ENCODE measurements at regions not wholly inside any gene's neighbourhood (a gene's known extent, or its start where the extent isn't known, plus 50 kb on each side); places are given as distances from the start of the nearest gene placed in this dataset.

DNA sequence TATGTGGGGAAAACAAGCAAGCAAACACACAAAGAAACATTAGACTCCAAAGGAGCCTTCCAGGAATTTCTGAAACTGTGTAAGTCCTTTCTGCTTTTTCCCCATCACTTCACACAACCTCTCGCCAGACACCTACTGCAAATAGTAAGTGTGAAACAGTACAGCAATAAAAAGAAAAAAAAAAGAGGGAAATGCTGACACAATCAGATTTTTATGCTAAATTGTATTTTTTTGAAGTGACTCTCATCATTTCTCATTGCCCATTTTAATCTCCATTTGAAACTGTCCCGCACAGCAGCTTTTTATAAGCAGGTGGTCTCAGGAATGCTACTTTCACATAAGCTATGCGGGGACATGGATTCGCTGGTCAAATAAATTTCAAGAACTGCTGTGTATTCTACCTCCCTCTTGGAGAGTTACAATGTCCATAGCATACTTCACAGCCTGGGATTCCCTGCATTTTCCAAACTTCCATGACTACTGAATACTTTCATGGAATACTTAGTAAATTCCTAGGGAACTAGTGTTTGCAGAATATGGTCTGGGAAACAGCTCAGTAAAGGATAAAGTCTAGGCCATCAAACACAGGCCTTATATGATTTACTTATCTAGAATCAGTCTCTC lies 139.9 kb upstream of the TSHZ2 start:
- no peaks in the 10 kb centered on the region for H3K4me1 ChIP-seq (ENCODE audit: control insufficient read depth, insufficient read depth, low read length)
- intact Hi-C loops (cut with micrococcal nuclease; ENCODE audit: unreplicated experiment) (no loop called here), in situ Hi-C loops (cut with MboI) (no loop called here)
- RAD21 ChIA-PET (ENCODE audit: unreplicated experiment): no interaction called here
- H3K9ac ChIP-seq (ENCODE audit: control insufficient read depth, insufficient read depth, low read length): no peak overlapping the region
- H3K79me2 ChIP-seq (ENCODE audit: control insufficient read depth, insufficient read depth, low read length): no peaks in the 10 kb centered on the region
- H3K9me3 ChIP-seq (replicated peaks; ENCODE audit: control insufficient read depth, insufficient read depth, low read length): no peaks in the 10 kb centered on the region
- TF ChIP-seq MEF2A (IDR thresholded peaks at IDR 0.05; ENCODE audit: insufficient read depth, low read depth, low read length): no peak
- TF ChIP-seq, protein P1, sequence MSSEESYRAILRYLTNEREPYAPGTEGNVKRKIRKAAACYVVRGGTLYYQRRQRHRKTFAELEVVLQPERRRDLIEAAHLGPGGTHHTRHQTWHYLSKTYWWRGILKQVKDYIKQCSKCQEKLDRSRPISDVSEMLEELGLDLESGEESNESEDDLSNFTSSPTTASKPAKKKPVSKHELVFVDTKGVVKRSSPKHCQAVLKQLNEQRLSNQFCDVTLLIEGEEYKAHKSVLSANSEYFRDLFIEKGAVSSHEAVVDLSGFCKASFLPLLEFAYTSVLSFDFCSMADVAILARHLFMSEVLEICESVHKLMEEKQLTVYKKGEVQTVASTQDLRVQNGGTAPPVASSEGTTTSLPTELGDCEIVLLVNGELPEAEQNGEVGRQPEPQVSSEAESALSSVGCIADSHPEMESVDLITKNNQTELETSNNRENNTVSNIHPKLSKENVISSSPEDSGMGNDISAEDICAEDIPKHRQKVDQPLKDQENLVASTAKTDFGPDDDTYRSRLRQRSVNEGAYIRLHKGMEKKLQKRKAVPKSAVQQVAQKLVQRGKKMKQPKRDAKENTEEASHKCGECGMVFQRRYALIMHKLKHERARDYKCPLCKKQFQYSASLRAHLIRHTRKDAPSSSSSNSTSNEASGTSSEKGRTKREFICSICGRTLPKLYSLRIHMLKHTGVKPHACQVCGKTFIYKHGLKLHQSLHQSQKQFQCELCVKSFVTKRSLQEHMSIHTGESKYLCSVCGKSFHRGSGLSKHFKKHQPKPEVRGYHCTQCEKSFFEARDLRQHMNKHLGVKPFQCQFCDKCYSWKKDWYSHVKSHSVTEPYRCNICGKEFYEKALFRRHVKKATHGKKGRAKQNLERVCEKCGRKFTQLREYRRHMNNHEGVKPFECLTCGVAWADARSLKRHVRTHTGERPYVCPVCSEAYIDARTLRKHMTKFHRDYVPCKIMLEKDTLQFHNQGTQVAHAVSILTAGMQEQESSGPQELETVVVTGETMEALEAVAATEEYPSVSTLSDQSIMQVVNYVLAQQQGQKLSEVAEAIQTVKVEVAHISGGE (CRISPR knock-in tag; IDR thresholded peaks at IDR 0.05): no peak
- no peak for TF ChIP-seq BHLHE40 (IDR thresholded peaks at IDR 0.05; ENCODE audit: borderline replicate concordance in 1 of 2, low read depth in 2 of 2, low read length in 1 of 2)
- no peak for TF ChIP-seq EGR1 (IDR thresholded peaks at IDR 0.05; ENCODE audit: borderline replicate concordance in 1 of 2, low read depth in 2 of 2, low read length in 2 of 2)
- TF ChIP-seq TCF3 (IDR thresholded peaks at IDR 0.05; ENCODE audit: borderline replicate concordance, insufficient read depth, low read depth, low read length): no peak
- TF ChIP-seq FOXK2 (IDR thresholded peaks at IDR 0.05): no peak
- no peak for TF ChIP-seq KDM1A (IDR thresholded peaks at IDR 0.05; ENCODE audit: borderline replicate concordance)
- TF ChIP-seq, protein P2, sequence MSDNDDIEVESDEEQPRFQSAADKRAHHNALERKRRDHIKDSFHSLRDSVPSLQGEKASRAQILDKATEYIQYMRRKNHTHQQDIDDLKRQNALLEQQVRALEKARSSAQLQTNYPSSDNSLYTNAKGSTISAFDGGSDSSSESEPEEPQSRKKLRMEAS (IDR thresholded peaks at IDR 0.05; ENCODE audit: low read depth, low read length): no peak
- no peak for TF ChIP-seq WRNIP1 (IDR thresholded peaks at IDR 0.05; ENCODE audit: borderline replicate concordance, low read depth, low read length)
- no peak for TF ChIP-seq ASH2L (IDR thresholded peaks at IDR 0.05; ENCODE audit: borderline replicate concordance, low read depth)
- no peak for TF ChIP-seq SREBF2 (IDR thresholded peaks at IDR 0.05; ENCODE audit: low read length)
- TF ChIP-seq IKZF2 (IDR thresholded peaks at IDR 0.05): no peak
- no peak for TF ChIP-seq SUPT20H (IDR thresholded peaks at IDR 0.05; ENCODE audit: borderline replicate concordance, control insufficient read depth, low read depth, low read length)
- TF ChIP-seq, protein P3, sequence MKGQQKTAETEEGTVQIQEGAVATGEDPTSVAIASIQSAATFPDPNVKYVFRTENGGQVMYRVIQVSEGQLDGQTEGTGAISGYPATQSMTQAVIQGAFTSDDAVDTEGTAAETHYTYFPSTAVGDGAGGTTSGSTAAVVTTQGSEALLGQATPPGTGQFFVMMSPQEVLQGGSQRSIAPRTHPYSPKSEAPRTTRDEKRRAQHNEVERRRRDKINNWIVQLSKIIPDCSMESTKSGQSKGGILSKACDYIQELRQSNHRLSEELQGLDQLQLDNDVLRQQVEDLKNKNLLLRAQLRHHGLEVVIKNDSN (IDR thresholded peaks at IDR 0.05; ENCODE audit: borderline replicate concordance, extremely low read length, insufficient read depth, low read depth, low read length): no peak
- TF ChIP-seq JUND (IDR thresholded peaks at IDR 0.05; ENCODE audit: low read depth, low read length): no peak
- no peak for TF ChIP-seq RAD21 (IDR thresholded peaks at IDR 0.05; ENCODE audit: insufficient read depth, low read depth, low read length)
- TF ChIP-seq ZNF217 (IDR thresholded peaks at IDR 0.05): no peak
- no peak for TF ChIP-seq EZH2 (IDR thresholded peaks at IDR 0.05; ENCODE audit: borderline replicate concordance, control insufficient read depth, low read depth, low read length)
- TF ChIP-seq BMI1 (IDR thresholded peaks at IDR 0.05; ENCODE audit: borderline replicate concordance): no peak
- H2AFZ ChIP-seq (ENCODE audit: control insufficient read depth, low read depth, low read length): no peak overlapping the region
- DNase-seq (ENCODE audit: low read depth, low spot score) (no peak), ATAC-seq (no peak), FAIRE-seq (no peak)
- POLR2A ChIA-PET: no interaction called here
- 48% methylated on average over 4 of the region's 4 CpGs for WGBS (ENCODE audit: insufficient coverage, insufficient replicate concordance, low lambda C conversion rate, missing lambda C conversion rate)
- no TSS peak for BruUV-seq (replicated peaks)
- H4K20me1 ChIP-seq (ENCODE audit: control insufficient read depth, insufficient read depth): no peaks in the 10 kb centered on the region
- SMC1A ChIA-PET (ENCODE audit: uncharacterized antibody, unreplicated experiment): interaction anchor here (1.3 kb wide), 1 partner anchor 15 kb away, joined by 3 read pairs; no protein-coding TSS in a partner anchor
- H3K36me3 ChIP-seq (ENCODE audit: control insufficient read depth in 2 of 2, insufficient read depth in 2 of 2, low read length in 1 of 2): no peaks in the 10 kb centered on the region
- H3K4me3 ChIP-seq: no peak overlapping the region
- no peak overlapping the region for H3K27ac ChIP-seq (ENCODE audit: control insufficient read depth, insufficient read depth)
- no peak overlapping the region for H3K4me2 ChIP-seq (ENCODE audit: control insufficient read depth, insufficient read depth)
- CTCF ChIA-PET: interaction anchor here (0.7 kb wide), 1 partner anchor 1526 kb away, joined by 4 read pairs; no protein-coding TSS in a partner anchor
- no peaks in the 10 kb centered on the region for H3K27me3 ChIP-seq (replicated peaks in 1 of 2; ENCODE audit: control insufficient read depth in 2 of 2, insufficient read depth in 2 of 2, low read length in 1 of 2)

Measured in GM12878 (cell line).